Neural progenitor cell (in vitro differentiated cells): ENCODE measurements at regions not wholly inside any gene's neighbourhood (a gene's known extent, or its start where the extent isn't known, plus 50 kb on each side); places are given as distances from the start of the nearest gene placed in this dataset.

Experiments used
- DNase-seq: peaks from one replicate; pipeline ENCODE4 v3.0.0-alpha.2; 2016; ENCODE audit warnings: low spot score
- H2AFZ ChIP-seq: fragments of 200-600 bp; sonication (generic); replicated peaks from 2 replicates; pipeline ENCODE4 v1.6.1; 2016; ENCODE audit warnings: antibody characterized with exemption
- H3F3A ChIP-seq: fragments of 200-600 bp; sonication (generic); 2 replicates; pipeline ENCODE4 v1.6.1; 2016; ENCODE audit warnings: antibody characterized with exemption, low read depth
- H3K27ac ChIP-seq: fragments of 200-600 bp; sonication (generic); 2 replicates; pipeline ENCODE4 v1.5.1; 2016; ENCODE audit warnings: mild to moderate bottlenecking
- H3K27me3 ChIP-seq: fragments of 200-600 bp; sonication (generic); 2 replicates; pipeline ENCODE4 v1.6.1; 2016; ENCODE audit warnings: mild to moderate bottlenecking, moderate library complexity
- H3K36me3 ChIP-seq: fragments of 200-600 bp; sonication (generic); 2 replicates; pipeline ENCODE4 v1.5.1; 2016
- H3K4me1 ChIP-seq: fragments of 200-600 bp; sonication (generic); 2 replicates; pipeline ENCODE4 v1.6.1; 2016; ENCODE audit warnings: mixed run types
- H3K4me2 ChIP-seq: fragments of 200-600 bp; sonication (generic); 2 replicates; pipeline ENCODE4 v1.6.1; 2016
- H3K4me3 ChIP-seq: fragments of 200-600 bp; sonication (generic); 2 replicates; pipeline ENCODE4 v1.5.1; 2016
- H3K79me2 ChIP-seq: fragments of 200-600 bp; sonication (generic); 2 replicates; pipeline ENCODE4 v1.6.1; 2016; ENCODE audit warnings: low read depth
- H3K9ac ChIP-seq: fragments of 200-600 bp; sonication (generic); 2 replicates; pipeline ENCODE4 v1.6.1; 2016
- H3K9me3 ChIP-seq: fragments of 200-600 bp; sonication (generic); 2 replicates; pipeline ENCODE4 v1.5.1; 2016; ENCODE audit warnings: low read depth
- H4K20me1 ChIP-seq: fragments of 200-600 bp; sonication (generic); 2 replicates; pipeline ENCODE4 v1.6.1; 2016; ENCODE audit warnings: low read depth
- H3K27ac Mint-ChIP-seq: 3 replicates; pipeline ENCODE4 v1.8.0; 2021; ENCODE audit warnings: mixed read lengths
- H3K27me3 Mint-ChIP-seq: 2 replicates; pipeline ENCODE4 v1.8.0; 2022; ENCODE audit warnings: low read depth, mild to moderate bottlenecking, inconsistent platforms, moderate library complexity, mixed read lengths; ENCODE audit not compliant: insufficient read depth
- H3K36me3 Mint-ChIP-seq: 3 replicates; pipeline ENCODE4 v1.8.0; 2021; ENCODE audit warnings: mixed read lengths
- H3K4me1 Mint-ChIP-seq: 3 replicates; pipeline ENCODE4 v1.8.0; 2021; ENCODE audit warnings: mixed read lengths
- H3K4me3 Mint-ChIP-seq: 3 replicates; pipeline ENCODE4 v1.8.0; 2021; ENCODE audit warnings: mild to moderate bottlenecking, moderate library complexity, mixed read lengths
- H3K9me3 Mint-ChIP-seq: 3 replicates; pipeline ENCODE4 v1.8.0; 2020; ENCODE audit warnings: mixed read lengths
- CTCF ChIP-seq: fragments of 200-600 bp; sonication (generic); IDR thresholded peaks from 2 replicates; pipeline ENCODE4 v1.5.1; 2017; ENCODE audit warnings: antibody characterized with exemption, mild to moderate bottlenecking
- EZH2 ChIP-seq: fragments of 200-600 bp; sonication (generic); IDR thresholded peaks from 2 replicates; pipeline ENCODE4 v1.6.1; 2017; ENCODE audit warnings: antibody characterized with exemption, mild to moderate bottlenecking, moderate library complexity
- EZH2phosphoT487 ChIP-seq: fragments of 200-600 bp; sonication (generic); IDR thresholded peaks from 2 replicates; pipeline ENCODE4 v1.6.1; 2017; ENCODE audit warnings: antibody characterized with exemption

- TF ChIP-seq CTCF, result no peak
- TF ChIP-seq EZH2, result no peak
- TF ChIP-seq EZH2phosphoT487, result no peak
- H3K9me3 Mint-ChIP-seq, result no peaks in the 10 kb centered on the region
- Histone ChIP-seq H4K20me1 (no peaks in the 10 kb centered on the region), H3K4me2 (peak overlapping the region; percentile 60), H2AFZ (peak overlapping the region; percentile 1), H3K4me3 (no peak overlapping the region), H3K27ac (no peak overlapping the region), H3K27me3 (no peaks in the 10 kb centered on the region), H3K79me2 (no peaks in the 10 kb centered on the region), H3K4me1 (peaks cover 14% of the 10 kb centered on the region), H3K9me3 (no peaks in the 10 kb centered on the region), H3K36me3 (no peaks in the 10 kb centered on the region), H3K9ac (no peak overlapping the region), H3F3A (peaks cover 11% of the 10 kb centered on the region)
- peaks cover 46% of the 10 kb centered on the region for H3K27me3 Mint-ChIP-seq
- no peak for DNase-seq
- no peaks in the 10 kb centered on the region for H3K36me3 Mint-ChIP-seq
- no peak overlapping the region for H3K4me3 Mint-ChIP-seq
- H3K4me1 Mint-ChIP-seq, result peaks cover 26% of the 10 kb centered on the region
- peak overlapping the region; percentile 9 for H3K27ac Mint-ChIP-seq
Observed at GRCh38 chr12:107441665-107442300, 243.8 kb upstream of the PWP1 start.

- Histone ChIP-seq H4K20me1 (no peaks in the 10 kb centered on the region), H3K4me1 (peaks cover 14% of the 10 kb centered on the region), H3K4me2 (peak overlapping the region; percentile 60), H2AFZ (peak overlapping the region; percentile 1), H3K27me3 (no peaks in the 10 kb centered on the region), H3K9ac (no peak overlapping the region), H3K27ac (no peak overlapping the region), H3K9me3 (no peaks in the 10 kb centered on the region), H3K4me3 (no peak overlapping the region), H3K36me3 (no peaks in the 10 kb centered on the region), H3F3A (peaks cover 11% of the 10 kb centered on the region), H3K79me2 (no peaks in the 10 kb centered on the region)
- no peaks in the 10 kb centered on the region for H3K36me3 Mint-ChIP-seq
- TF ChIP-seq EZH2, result no peak
- TF ChIP-seq CTCF, result no peak
- TF ChIP-seq EZH2phosphoT487, result no peak
- H3K27me3 Mint-ChIP-seq, result peaks cover 51% of the 10 kb centered on the region
- no peaks in the 10 kb centered on the region for H3K9me3 Mint-ChIP-seq
- peak; percentile 20 for DNase-seq
- H3K4me1 Mint-ChIP-seq, result peaks cover 26% of the 10 kb centered on the region
- H3K4me3 Mint-ChIP-seq, result no peak overlapping the region
- peak overlapping the region; percentile 9 for H3K27ac Mint-ChIP-seq
Observed at GRCh38 chr12:107442326-107442987, 243.1 kb upstream of the PWP1 start.

DNA sequence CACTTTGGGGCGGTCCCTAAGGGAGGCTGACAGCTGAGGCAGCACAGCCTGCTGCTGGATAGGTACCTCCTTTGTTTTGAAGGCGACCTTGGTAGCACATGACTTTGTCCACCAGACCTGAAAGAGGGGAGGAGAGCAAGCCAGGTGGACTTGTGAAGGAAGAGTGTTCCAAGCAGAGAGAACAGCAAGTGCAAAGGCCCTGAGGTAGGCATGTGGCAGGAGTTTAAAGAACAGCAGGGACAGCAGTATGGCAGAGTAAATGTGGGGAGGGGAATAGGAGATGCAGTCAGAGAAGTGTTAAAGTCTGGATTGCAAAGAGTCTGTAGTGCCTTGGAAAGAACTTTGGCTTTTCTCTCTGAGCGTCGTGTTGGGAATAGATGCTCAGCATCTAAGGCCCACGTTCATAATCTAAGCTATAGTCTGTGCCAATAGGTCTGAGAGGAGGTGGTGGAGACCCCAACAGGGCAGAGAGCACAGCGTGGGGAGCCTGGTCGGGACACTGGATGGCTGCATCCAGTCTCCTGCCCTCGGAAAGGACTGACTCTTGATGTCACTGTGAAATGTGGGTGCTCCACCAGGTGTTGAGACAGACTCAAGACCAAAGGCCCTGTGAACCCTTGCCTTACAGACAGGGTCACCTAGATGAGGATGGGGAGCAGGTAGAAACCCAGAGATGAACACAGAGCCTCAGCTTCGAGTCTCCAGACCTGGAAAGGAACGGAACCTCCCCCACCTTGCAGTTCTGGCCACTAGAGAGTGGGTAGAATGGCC lies 242.1 kb upstream of the PWP1 start:
- Histone ChIP-seq H3K4me1 (peaks cover 21% of the 10 kb centered on the region), H4K20me1 (no peaks in the 10 kb centered on the region), H3K27ac (no peak overlapping the region), H3K36me3 (no peaks in the 10 kb centered on the region), H3K9ac (no peak overlapping the region), H3K4me3 (no peak overlapping the region), H3K4me2 (no peak overlapping the region), H3F3A (peaks cover 11% of the 10 kb centered on the region), H3K9me3 (no peaks in the 10 kb centered on the region), H3K27me3 (no peaks in the 10 kb centered on the region), H2AFZ (no peak overlapping the region), H3K79me2 (no peaks in the 10 kb centered on the region)
- no peak for TF ChIP-seq EZH2
- no peak for TF ChIP-seq EZH2phosphoT487
- no peak for TF ChIP-seq CTCF
- no peak for DNase-seq
- H3K9me3 Mint-ChIP-seq, result no peaks in the 10 kb centered on the region
- no peak overlapping the region for H3K27ac Mint-ChIP-seq
- H3K36me3 Mint-ChIP-seq, result no peaks in the 10 kb centered on the region
- H3K4me3 Mint-ChIP-seq, result peak overlapping the region; percentile 17
- peaks cover 29% of the 10 kb centered on the region for H3K4me1 Mint-ChIP-seq
- H3K27me3 Mint-ChIP-seq, result peaks cover 47% of the 10 kb centered on the region
